TTC549 (cell line): ENCODE measurements at regions not wholly inside any gene's neighbourhood (a gene's known extent, or its start where the extent isn't known, plus 50 kb on each side); places are given as distances from the start of the nearest gene placed in this dataset.

Experiments
- FAIRE-seq: peaks from 2 replicates; lab custom pipeline; 2012; peaks lifted over from hg19 to GRCh38; lab: Jason Lieb, UNC

DNA sequence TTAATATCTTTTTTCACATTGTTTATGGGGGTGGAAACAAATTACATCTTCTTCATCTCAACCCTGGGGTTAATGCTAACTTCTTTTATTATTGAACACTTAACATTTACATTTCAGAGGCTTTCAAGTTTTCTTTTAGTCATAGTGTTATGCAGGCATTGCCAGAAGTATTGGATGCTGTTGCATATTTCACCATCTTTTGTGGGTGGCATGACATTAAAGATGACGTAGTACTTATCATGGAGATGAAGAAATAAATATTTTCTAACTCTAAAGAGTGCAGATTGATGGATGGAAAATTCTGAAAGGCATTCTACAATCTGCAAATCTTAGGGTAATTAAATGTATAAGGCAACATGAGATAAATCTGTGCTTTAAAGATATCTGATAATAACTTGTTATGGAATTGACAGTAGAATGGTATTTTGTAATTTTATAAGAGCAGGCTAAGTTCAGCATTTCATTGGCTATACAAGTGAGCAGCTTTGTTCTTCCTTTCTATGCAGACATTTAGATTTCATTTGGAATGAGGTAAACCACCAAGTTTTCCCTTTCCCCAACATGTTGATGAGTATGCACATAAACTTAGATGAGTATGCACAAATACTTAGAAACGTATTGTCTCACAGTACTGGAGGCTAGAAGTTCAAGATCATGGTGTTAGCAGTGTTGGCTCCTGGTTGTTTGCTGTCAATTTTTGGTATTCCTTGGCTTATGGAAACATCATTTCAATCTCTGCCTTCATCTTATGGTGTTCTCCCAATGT lies 924.4 kb downstream of the METTL15 start:
- FAIRE-seq, result no peak

DNA sequence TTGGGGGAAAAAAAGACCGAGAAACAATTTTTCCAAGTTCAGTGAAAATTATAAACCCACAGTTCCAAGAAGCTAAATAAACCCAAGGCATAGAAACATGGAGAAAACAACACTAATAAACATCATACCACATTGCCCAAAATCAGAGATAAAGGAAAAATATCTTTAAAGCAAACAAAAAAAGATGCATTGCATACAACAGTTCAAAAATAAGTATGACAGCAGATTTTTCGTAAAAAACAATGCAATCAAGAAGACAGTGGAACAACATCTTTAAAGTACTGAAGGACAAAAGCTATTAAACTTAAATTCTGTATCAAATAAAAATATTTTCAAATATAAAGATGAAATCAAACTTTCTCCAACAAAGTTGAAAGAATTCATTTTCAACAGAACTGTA lies 921.3 kb downstream of the METTL15 start:
- FAIRE-seq, result no peak

DNA sequence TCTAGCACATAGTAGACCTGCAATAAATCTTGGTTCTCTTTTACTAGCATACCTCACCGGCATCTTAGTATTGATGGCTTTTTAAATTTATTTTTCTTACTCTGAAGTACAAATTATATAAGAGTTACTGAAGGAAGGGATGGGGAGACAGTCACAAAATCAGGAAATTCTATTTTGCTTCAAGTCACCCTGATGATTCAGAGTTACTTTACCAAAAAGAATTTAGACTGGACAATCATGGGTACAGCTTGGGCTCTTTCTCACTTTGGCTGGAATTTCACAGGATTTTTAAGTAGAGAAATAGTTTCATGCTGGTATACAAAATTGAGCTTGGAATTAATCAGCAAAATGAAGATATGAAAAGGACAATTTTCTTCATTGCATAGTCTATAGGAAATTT lies 919.2 kb downstream of the METTL15 start:
- FAIRE-seq, result no peak

DNA sequence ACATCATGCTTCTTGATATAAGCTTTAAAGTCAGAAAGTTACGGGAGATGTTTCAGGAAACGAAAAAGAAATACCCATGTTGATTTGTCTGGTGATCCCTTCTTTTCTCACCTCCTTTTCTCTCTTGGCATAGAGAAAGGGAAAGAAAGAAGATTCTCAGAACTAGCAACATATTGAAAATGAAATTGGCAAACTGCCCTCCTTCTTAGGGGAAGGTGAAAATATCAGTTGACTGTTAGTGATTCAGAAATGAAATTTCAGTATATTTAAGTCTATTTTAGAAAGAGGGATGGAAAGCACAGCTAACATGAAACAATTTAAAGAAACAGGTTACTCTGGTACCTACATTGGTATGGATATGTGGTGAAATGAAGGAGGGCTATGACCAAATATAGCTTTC lies 918.1 kb downstream of the METTL15 start:
- no peak for FAIRE-seq

DNA sequence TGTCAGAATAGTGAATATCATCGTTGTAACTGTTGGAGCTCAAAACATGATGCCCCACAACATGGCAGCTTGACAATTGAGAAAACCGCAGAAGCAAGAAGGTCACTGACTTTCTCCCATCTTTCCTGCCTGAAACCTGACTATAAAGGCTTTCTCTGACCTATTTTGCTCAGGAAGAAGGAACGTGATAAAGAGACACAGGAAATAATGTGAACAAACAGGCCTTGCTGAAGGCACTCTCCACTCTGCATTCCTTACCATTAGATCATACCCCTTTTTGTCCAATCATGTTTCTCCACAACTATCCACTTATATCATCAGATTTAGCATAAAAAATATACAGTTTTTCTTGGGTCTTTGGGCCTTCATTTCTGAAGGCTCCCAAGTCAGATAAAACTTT lies 916.8 kb downstream of the METTL15 start:
- FAIRE-seq, result no peak

DNA sequence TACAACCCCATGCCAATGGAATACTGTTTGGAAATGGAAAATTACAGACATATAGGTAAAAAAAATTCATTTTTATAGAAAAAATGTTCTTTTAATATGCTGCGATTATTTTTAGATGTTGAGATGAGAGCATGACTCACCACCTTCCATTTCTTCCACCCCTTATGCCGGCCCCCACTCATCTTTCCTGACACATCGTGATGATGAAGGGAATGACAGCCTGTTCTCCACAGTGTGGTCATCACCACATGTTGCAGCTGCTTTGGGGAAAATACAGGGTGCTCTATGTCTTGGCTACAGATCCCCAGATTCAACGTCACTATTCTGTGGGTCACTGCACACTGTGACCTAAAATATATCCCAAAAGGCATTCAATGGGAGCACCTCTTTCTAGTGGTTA lies 916.2 kb downstream of the METTL15 start:
- FAIRE-seq, result no peak

DNA sequence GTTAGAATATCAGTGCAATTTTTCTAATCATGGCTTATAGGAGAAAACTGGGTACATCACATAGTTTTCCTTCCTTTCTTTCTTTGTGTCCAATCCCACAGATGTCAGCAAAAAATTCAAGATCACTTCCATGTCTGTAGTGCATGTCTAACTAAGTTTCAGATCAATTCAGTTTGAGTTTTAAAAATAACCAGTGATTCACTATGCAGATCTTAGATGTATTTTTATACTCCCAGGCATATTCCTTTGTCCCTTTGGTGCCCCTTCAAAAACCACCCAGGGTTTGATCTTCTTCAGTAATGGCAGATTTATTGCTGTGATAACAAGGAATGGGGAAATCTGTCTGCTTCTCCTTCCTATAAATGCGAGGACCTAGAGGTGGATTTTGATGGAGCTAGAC lies 915.6 kb downstream of the METTL15 start:
- no peak for FAIRE-seq

DNA sequence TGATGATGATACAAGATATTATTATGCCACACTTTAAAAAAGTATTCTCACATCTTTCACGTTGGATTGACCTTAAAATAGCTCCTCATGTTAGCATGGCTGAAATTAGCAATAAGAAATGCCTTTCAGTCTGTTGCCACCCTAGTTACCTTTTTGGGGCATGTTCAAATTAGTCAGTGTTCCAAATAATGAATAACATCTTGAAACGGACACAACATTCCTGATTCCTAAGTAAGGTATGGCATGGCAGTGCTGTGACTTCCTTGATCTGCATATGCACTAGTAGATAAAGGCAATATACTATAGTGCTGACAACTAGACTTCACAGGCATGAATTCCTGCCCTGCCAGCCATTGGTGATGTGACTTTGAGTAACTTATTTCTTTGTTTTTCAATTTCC lies 914.5 kb downstream of the METTL15 start:
- no peak for FAIRE-seq

DNA sequence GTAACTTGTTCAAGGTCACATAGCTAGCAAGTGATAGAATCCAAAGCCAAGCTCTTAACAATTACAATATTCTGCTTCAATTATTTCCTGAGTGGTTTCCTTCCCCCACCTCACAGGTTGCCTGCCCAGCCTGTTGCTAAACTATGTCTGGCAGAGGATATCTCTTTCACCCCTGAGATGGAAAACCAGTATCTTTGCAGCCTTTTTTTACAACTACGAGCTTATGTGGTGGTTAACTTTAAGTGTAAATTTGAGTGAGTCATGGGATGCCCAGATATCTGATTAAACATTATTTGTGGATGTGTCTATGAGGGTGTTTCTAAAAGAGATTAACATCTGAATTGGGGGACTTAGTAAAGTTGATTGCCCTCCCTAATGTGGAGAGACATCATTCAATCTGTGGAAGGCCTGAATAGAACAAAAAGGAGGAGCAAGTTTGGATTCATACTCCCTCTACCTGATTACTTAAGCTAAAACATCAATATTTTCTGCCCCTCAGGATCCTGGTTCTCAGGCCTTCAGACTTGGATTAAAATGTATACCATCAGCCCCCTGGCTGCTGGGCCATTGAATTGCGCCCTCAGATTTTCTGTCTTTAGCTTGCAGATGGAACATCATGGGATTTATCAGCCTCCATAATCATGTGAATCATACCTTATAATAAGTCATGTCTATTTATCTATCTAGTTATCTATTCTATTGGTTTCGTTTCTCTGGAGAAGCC lies 911.9 kb downstream of the METTL15 start:
- no peak for FAIRE-seq

DNA sequence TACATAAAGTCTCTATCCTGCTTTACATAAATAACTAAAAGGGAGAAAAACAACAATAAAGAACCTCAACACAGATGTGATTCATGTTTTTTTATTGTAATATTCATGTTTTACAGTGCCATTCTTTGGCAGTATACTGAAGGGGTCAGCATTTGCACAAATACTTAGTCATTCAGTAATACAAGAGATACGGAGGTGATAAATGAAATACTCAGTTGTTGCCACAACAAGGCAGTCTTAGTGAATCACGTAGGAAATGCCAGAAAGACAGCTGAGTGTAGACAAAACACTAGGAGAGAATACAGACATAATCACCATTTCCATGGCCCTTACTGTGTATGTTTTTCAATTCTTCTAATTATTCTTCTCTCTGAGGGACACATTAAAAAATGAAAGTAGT lies 910.4 kb downstream of the METTL15 start:
- FAIRE-seq, result no peak

DNA sequence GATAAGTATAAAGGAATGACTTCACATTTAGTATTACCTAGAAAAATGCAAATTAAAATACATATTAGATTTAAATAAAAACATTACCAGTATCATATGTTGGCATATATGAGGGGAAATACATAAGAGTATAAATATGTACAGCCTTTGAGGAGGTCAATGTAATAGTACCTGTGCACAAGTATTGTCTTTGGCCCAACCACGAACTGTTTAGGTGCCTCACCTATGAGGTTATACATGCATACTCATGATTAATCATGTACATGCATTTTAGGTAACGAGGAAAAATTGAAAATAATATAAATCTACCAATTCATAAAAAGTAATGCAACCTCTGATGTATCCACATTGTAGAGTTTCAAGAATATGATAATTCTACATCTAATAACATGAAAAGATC lies 909.8 kb downstream of the METTL15 start:
- FAIRE-seq, result no peak

DNA sequence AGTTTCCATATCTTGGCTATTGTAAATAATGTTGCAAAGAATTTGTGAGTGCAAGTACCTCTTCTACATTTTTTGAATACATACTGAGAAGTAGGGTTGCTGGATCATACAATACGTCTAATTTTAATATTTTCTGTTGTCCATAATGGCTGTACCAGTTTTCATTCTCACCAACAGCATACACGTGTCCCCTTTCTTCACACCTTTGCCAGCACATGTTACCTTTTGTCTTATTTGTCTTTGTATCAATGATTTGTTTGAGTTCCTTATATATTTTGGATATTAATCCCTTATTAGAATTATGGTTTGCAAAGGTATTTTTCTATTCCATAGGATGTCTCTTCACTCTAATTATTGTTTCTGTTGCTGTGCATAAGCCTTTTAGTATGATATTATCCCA lies 904.3 kb downstream of the METTL15 start:
- no peak for FAIRE-seq

DNA sequence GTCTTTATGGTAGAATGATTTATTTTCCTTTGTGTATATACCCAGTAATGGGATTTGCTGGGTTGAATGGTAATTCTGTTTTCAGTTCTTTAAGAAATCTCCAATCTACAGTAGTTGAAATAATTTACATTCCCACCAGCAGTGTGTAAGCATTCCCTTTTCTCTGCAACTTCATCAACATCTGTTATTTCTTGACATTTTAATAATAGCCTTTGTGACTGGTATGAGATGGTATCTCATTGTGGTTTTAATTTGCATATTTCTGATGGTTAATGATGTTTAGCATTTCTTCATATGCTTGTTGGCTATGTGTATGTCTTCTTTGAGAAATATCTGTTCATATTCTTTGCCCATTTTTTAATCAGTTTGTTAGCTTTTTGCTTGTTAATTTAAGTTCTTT lies 901.2 kb downstream of the METTL15 start:
- FAIRE-seq, result no peak

DNA sequence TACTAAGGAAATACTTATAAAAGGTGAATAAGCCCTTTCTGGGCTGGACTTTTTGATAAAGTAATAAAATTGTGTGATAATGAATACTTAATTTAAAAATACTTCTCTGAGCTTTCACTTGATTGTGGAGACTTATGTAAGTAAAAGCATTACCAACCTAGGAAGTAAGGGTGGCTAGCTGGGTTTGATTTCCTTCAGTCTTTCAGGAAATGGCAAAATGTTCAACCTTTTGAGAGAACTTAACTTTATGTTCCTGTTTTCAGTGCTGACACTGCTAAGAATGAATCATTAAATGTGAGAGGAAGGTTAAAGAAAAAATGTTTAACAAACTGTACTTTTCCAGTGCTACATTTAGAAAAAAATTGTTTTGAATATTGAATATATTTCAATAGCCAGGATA lies 900.3 kb downstream of the METTL15 start:
- FAIRE-seq, result no peak

DNA sequence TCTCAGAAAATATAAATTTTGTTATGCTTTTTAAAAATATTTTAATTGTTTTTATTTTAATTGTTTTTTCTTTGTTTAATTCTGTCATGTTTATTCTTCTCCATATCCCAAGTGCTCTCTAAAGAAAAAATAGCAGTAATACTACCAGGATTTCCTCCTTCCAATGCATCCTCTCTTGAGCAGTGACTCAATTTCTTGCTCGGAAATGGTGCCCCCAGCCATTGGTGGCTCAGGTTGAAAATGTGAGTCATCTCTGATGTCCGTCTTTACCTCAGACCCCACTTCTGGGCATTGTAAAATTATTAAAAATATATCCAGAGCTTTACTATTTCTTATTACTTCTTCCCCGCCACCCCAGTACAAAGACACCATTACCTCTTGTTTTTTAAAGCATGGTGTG lies 898.5 kb downstream of the METTL15 start:
- FAIRE-seq, result no peak

DNA sequence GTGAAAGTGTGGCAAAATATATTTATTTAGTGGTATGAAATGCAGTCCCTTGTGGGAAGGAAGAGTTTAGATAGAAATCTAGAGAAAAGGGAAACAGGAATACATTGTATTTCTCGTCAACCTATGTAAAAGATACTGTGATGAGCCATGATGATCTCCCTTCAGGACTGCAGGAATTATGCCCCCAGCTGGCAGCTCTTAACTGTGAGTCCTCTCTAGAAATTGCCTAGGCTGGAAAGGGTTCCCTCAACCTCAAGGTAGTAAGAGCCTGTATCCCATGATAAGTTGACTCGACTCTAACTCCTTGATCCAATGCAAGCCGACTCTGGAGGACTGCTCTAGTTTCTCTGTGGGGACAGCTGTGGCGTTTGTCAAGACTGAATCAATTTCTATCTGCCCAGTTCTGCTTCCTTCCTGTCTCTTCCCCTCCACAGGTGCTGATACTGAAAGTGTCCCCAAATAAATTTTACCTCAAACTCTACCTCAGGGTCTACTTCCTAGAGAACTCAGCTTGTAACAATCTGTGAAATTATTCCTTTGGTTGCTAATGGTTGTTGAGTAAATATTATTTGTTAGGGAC lies 897.3 kb downstream of the METTL15 start:
- FAIRE-seq, result no peak

DNA sequence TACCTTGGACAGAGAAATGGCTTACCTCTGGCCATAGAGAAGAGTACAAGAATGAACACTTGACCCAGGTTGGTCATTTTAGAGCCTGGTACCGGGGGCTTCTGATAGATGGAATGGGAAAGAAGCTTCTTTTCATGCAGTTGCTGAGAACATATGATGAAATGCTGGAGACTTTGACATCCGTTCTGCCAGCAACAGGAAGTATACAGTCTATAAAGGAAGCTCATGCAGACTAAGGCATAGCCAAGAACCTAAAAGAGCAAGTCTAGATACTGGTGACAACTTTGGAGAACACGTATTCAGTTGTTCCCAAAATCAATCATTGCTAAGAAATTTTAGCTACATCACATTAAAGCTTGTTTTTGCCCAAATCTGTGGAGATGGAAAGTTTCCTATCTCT lies 894.6 kb downstream of the METTL15 start:
- FAIRE-seq, result no peak

DNA sequence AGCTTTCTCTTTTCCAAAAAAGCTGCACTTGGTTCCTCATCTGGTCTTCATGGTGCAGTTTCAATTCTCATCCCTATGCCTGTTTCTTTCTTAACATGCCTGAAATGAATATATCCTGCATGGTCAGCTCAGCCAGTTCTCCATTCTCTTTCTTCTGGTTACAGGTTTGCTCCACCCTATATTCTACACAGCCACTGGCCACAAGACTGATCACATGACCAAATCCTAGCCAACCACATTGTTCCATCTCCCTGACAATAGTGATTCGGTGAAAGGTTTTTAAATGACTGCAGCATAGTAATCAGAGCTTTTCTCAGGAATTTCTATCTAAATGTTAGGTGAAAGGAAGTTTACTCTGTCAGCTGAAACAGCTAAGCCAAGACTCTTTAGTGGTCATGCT lies 891.4 kb downstream of the METTL15 start:
- no peak for FAIRE-seq

DNA sequence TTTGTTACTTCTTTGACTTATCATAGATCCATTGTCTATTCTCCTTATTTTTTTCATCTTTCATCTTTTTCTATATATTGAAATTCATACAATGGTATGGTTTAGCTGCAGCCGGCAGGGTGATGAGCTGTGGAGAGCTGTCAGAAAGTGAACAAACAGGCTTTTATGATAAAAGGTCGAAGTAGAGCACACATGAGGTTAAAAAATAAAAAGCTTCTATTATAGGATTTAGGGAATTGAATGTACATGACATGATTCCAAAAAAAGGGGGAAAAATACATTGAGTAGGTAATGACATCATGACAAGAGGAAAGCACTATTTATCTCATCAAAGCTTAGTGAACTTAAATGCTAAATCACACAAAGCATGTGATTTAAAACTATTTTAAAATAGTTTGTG lies 884.8 kb downstream of the METTL15 start:
- no peak for FAIRE-seq

DNA sequence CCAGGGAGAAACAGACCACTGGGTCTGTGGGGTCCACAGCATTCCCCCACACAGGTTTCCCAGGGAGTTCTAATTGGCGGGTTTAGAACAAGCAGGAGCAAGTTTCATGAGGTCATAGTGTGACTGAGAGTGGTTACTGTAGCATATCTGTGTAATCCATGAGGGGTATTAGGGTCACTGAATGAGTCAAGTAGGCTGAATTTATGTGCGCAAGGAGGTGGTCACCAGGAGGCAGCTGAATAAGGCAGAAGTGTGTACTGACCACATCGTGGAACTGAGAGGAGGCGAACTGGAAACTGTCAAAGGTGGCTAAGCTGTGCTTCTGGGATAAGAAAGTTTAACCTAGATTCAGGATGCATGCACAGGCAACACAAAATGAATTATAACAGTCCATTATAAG lies 876.0 kb downstream of the METTL15 start:
- FAIRE-seq, result no peak

DNA sequence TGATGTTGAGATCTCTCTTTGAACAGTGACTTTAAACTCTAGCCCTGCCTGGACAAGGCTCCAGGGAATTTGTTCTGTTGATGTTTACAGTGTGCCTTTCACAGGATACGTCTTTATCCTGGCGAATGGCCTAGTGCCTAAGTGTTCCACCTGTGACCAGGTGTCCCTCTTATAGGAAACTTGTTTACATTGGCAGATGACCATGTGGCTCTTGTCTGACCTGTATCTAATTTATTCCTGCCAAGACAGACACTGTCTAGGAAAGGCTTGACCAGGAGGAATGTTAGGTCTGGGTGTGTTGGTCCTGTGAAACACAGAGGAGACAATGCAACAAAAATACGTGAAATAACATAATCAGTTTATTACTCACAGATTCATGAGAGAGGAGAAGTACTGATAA lies 875.6 kb downstream of the METTL15 start:
- FAIRE-seq, result no peak

DNA sequence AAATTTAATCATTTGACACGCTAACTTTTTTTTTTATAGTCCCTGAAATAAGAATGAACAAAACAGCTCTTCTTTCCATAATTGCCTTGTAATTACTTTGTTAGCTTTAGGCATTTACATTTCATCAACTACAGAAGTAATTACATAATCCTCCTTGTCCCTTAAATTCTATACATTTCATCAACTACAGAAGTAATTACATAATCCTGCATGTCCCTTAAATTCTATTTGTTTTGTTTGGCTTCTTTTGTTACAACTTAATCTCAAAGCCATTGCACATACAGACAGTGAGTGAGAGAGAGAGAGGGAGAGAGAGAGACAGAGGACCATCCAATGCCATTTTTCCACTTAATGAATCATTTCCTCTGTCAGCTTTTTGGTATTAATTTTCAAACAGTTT lies 873.2 kb downstream of the METTL15 start:
- no peak for FAIRE-seq

DNA sequence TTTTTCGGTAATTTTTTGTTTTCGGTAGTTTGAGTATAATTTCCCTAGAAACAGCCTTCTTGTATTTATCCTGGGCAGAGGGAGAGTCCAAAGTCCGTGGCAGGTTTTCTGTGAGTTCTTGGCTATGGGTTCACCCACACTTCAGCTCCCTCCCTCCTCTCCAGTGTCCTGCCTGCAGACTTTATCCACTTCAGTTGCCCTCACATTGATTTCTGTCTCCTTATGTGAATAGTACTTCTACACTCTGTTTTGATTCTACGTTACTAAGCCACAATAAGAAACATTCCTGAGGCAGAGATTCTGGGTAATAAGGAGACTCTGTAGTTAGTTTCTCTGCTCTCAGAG lies 868.6 kb downstream of the METTL15 start:
- no peak for FAIRE-seq
